Astrocyte of the cerebellum (primary cell): ENCODE measurements at regions not wholly inside any gene's neighbourhood (a gene's known extent, or its start where the extent isn't known, plus 50 kb on each side); places are given as distances from the start of the nearest gene placed in this dataset.

Source experiments
- DNase-seq: peaks from one replicate; pipeline ENCODE4 v3.0.0-alpha.2; 2011; ENCODE audit warnings: low read depth
- H3K4me3 ChIP-seq: 2 replicates; pipeline ENCODE4 v1.5.1; 2011; ENCODE audit warnings: mild to moderate bottlenecking, low read depth, low read length, moderate library complexity
- in situ Hi-C: cut with HindIII; loops from 2 replicates; pipeline ENCODE4 v1.10.0; 2017; ENCODE audit warnings: low sequenced_read_pairs
- TF ChIP-seq, protein P1 (sequence below): IDR thresholded peaks from 2 replicates; pipeline ENCODE4 v1.5.1; 2012; ENCODE audit warnings: low read length, low read depth, moderate library complexity, mild to moderate bottlenecking; ENCODE audit errors: missing control alignments

DNA sequence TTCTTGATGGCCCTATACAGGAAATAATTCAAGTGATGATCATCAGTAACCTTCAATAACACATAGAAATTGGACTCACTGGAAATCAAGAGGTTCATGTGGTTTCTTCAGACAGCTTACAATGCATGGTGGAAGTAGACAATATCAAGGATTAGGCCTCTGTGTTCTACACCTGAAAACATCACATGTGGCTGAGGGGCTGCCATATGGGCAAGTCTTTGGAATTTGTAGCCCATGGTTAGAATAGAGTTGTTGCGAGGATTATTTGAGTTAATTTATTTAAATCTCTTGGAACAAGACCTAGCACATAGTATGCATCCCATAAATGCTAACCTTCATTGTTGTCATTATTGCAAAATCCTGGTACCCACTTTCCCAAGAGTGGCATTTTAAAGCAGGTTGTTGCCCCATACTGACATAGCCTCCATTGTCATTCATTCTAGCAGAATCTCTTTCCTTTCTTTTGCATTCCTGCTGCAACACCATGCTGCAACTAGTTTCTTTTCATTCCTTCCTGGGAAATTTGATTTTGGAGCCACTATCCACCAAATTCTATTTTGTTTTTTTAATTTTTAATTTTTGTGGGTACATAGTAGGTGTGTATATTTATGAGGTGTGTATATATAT lies 352.7 kb upstream of the NAV3 start:
- DNase-seq = no peak
- H3K4me3 ChIP-seq = no peak overlapping the region
- TF ChIP-seq, protein P1, sequence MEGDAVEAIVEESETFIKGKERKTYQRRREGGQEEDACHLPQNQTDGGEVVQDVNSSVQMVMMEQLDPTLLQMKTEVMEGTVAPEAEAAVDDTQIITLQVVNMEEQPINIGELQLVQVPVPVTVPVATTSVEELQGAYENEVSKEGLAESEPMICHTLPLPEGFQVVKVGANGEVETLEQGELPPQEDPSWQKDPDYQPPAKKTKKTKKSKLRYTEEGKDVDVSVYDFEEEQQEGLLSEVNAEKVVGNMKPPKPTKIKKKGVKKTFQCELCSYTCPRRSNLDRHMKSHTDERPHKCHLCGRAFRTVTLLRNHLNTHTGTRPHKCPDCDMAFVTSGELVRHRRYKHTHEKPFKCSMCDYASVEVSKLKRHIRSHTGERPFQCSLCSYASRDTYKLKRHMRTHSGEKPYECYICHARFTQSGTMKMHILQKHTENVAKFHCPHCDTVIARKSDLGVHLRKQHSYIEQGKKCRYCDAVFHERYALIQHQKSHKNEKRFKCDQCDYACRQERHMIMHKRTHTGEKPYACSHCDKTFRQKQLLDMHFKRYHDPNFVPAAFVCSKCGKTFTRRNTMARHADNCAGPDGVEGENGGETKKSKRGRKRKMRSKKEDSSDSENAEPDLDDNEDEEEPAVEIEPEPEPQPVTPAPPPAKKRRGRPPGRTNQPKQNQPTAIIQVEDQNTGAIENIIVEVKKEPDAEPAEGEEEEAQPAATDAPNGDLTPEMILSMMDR = no peak
- in situ Hi-C loops = no loop called here

DNA sequence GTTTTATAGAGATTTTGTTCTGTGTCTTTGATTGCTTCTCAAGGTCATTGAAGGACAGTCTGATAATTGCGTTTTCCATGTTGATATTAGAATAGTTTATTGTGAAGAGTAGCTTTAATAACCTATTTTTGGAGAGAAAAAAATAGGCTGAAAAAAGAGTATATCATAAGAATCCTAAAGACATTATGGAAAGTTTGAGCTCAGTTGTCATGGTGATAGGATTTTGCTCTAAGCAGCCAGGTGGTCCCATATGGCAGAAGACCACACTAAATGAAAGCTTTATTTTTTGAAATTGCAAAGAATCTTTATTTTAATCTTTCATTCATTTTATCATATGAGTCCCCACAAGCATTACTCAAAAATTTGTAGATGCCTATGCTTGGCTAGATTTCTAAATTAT lies 358.9 kb upstream of the NAV3 start:
- no peak overlapping the region for H3K4me3 ChIP-seq
- in situ Hi-C loops = no loop called here
- no peak for DNase-seq
- TF ChIP-seq, protein P1 = no peak

DNA sequence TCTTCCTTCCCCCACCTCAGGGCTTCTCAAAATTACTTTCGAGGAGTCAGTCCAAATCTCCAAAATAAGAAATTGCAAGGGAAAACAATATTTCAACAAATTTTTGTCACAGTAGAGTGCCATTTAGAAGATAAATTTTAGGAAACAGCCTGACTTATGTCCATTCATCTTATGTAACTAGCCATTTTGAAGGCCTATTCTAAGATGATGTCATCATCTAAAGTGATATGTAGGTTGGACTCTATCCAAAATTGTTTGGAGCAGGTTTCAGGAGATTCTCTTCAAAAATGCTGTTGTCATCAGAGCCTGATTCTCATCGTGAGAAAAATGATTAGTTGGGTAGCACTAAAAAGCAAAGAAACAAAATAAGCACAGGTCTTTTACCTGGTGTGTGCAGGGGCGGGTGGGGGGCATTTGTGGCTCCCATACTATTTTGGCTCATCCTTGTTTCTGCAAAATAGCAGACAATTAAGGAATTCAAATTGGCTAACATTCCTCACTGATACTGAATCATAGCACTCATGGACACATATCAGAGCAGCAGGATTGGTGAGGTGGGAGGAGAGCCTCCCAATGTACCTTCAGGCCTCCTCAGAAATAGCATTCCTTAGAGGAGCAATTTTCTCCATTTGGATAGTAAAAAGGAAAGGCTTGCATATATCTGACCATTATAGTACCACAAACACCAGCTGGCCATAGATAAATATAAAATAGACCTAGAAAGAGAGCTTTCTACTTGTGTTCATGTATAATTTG lies 360.9 kb upstream of the NAV3 start:
- H3K4me3 ChIP-seq = no peak overlapping the region
- no peak for DNase-seq
- TF ChIP-seq, protein P1 = no peak
- in situ Hi-C loops = no loop called here

DNA sequence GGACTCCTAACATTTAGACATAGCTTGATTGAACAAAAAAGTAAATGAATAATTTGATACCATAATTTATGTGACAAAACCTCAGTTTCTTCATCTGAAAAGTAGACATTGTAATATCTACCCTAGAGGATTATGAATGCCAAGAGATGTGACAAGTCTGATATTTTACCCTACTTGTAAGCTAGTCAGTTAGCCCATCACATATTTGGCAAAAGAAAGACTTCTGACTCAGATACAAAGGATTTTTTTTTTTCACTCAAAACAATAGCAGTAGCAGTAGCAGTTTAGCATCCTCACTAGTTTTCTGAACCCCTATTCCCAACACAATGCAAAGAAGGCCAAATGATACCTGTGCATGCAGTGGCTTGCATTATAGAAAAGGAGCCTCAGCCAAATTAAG lies 377.3 kb upstream of the E2F7 start:
- in situ Hi-C loops = no loop called here

DNA sequence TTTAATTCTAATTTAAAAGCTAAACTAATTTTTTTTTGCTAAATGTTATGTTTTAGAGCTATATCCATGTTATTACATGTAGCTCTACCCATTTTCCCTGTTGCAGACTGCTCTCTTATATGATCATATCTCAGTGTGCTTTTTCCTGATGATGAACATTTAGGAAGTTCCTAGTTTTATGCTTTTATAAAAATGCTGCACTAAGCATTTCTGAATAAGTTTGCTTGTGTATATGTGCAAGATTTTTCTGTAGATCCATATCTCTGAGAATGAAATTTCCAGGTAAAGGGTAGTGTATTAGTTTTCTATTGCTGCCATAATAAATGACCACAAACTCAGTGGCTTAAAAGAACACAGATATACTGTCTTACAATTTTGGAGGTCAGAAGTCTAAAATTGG lies 374.4 kb upstream of the E2F7 start:
- TF ChIP-seq, protein P1 = no peak
- in situ Hi-C loops = no loop called here
- DNase-seq = no peak
- H3K4me3 ChIP-seq = no peak overlapping the region

More for the DNA sequence above, 377.3 kb upstream of the E2F7 start:
- DNase-seq = no peak
- TF ChIP-seq, protein P1 = no peak
- no peak overlapping the region for H3K4me3 ChIP-seq

DNA sequence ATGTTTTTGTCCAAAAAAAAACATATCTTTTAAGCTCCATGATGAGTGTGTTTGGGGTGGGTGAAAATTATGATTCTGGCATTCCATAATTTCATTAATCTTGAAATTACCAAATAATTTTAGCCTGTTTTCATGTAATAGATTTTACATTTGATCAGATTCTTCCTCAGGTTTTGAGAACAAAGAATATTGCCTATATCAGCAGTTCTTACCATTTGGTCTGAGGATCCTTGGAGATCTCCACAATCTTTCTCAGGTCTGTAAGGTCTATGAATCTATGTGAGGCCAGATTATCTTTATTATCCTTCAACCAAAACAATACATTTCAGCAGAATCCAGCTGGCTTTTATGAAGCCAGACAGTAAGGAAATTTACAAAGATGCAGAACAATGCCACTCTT lies 373.3 kb upstream of the E2F7 start:
- no peak for DNase-seq
- TF ChIP-seq, protein P1 = no peak
- H3K4me3 ChIP-seq = no peak overlapping the region
- in situ Hi-C loops = no loop called here
